H7 (cell line): ENCODE measurements at regions not wholly inside any gene's neighbourhood (a gene's known extent, or its start where the extent isn't known, plus 50 kb on each side); places are given as distances from the start of the nearest gene placed in this dataset.
A peak's percentile ranks its signal among the peaks of the same experiment; 100 is the strongest.
"Not testable (repeated sequence)": the region's sequence is repeated elsewhere in the genome, so short reads cannot be mapped to it uniquely, and the experiment has no call there.

Source experiments
- DNase-seq: peaks from one replicate; pipeline ENCODE4 v3.0.0; 2012
- H3K27me3 ChIP-seq: 2 replicates; pipeline ENCODE4 v1.6.0; 2011; ENCODE audit warnings: mild to moderate bottlenecking, low read length; ENCODE audit not compliant: control insufficient read depth, insufficient read depth
- H3K36me3 ChIP-seq: replicated peaks from 2 replicates; pipeline ENCODE4 v1.5.1; 2011; ENCODE audit warnings: low read length; ENCODE audit not compliant: control insufficient read depth, insufficient read depth
- H3K4me3 ChIP-seq: 2 replicates; pipeline ENCODE4 v1.5.1; 2011; ENCODE audit warnings: low read depth, mild to moderate bottlenecking, control low read depth, low read length, moderate library complexity; ENCODE audit not compliant: insufficient read depth

DNA sequence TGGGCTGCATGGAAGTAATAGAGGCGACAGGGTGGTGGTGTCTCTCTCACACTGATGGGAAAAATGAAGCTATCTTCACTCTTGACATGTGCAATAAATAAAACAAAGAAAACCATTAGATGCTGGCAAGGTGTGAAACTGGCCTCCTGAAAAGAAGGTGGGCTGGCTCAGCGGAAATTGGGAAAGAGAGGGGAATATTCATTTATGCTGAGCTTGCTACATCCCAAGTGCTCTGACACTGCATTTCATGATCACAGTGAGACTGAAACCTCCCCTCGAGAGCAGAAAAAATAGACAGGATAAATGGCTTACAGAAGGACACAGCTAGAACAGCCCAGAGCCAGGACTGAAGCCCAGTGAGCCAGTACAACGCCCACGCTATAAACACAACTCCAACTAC is 112.1 kb upstream of the SMLR1 start:
- Histone ChIP-seq H3K4me3 (no peak overlapping the region), H3K27me3 (no peaks in the 10 kb centered on the region), H3K36me3 (no peaks in the 10 kb centered on the region)
- DNase-seq: no peak

DNA sequence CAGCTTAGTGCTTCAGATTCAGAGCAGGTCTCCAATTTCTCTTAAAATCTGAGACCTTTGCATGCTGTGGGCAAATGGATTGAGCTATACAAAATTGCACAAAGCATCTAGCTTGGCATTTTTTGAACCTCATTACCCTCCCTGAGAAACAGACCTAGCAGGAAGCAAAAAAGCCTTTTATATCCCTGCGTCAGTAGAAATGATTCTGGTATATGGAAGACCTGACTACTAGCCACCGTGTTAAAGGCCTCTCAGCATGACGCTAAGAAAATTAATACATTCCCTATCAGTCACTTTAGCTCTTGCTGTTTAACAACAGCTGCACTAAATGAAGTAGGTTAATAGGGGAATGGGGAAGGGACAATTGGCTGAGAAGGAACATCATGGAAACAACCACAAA is 110.7 kb upstream of the SMLR1 start:
- DNase-seq: no peak
- Histone ChIP-seq H3K36me3 (no peaks in the 10 kb centered on the region), H3K27me3 (no peaks in the 10 kb centered on the region), H3K4me3 (no peak overlapping the region)

DNA sequence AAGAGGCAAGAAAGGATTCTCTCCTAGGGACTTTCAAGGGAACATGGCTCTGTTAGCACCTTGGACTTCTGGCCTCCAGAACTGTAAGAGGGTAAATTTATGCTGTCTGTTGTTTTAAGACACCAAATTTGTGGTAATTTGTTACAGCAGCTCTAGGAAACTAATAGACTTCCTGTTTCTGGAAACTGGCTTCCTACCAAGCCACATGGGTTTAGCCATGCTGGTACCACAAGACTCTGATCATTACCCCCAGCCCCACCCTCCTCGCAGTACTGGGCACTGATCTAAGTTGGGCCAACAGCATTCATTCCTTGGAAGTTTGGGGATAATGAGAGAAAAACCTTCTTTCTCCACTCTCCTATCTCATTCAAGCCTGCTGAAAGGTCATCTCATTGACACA is 109.5 kb upstream of the SMLR1 start:
- no peak overlapping the region for H3K4me3 ChIP-seq
- no peaks in the 10 kb centered on the region for H3K36me3 ChIP-seq
- no peaks in the 10 kb centered on the region for H3K27me3 ChIP-seq
- no peak for DNase-seq

DNA sequence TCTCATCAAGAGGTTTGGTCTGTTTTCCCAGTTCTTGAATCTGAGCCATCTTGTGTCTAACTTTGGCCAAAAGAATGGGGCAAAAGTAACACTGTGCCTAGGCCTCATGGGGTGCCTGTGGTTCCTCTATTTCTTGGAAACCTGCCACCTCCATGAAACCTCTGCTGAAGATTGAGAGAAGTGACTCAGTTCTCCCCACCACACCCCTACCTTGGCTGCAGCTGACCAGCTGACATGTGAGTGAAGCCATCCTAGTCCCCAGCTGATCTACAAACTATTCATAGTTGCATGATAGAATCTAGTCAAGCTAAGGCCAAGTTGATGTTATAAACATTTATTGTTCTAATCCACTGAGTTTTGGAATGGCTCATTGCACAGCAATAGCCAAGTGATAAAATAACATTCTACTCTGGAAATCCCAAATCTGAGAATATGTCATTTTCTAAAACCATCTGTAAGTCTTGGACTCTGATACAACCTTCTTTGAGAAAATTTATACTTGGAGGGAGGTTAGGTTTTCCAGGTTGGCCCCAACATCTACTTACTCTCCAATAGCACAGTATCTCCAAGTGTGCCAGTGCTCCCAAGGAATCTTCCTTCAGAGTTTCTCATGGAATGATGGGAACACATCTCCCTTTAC is 107.0 kb upstream of the SMLR1 start:
- Histone ChIP-seq H3K27me3 (no peaks in the 10 kb centered on the region), H3K36me3 (no peaks in the 10 kb centered on the region), H3K4me3 (no peak overlapping the region)
- no peak for DNase-seq

DNA sequence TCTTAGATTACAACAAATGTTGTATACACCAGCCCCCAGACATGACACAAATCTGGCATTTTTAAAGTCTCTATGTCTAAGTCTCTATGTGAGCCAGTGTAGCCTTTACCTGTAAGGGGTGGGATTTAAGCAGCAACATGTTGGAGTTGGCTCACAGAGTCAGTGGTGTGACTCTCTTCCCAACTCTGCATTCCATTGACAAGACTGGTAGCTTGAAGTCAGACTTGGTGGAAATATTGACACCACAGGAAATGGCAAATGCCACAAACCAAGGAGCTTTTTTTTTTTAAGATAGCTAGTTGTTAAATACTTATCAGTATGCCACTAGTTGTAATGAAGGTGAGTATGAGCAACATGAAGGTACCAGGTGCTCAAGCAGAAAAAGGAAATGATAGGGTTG is 103.1 kb upstream of the SMLR1 start:
- Histone ChIP-seq H3K4me3 (no peak overlapping the region), H3K36me3 (no peaks in the 10 kb centered on the region), H3K27me3 (no peaks in the 10 kb centered on the region)
- DNase-seq: no peak

DNA sequence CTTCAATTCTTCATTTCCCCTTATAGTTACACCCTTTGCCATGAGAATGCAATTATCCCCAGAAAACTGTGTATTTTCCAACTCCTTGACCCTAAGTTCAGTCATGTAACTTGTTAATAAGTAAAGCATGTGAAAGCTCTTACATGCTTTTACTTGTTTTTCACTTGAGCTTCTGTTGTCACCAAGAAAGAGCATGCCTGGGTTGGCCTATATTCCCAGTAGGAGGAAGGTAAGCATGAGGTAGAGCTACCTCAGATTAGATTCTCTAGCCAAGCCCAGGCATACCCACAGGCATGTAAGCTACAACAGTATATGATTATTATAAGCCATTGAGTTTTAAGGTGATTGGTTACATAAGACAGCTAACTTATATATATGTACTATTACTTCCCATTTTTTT is 101.7 kb upstream of the SMLR1 start:
- Histone ChIP-seq H3K27me3 (no peaks in the 10 kb centered on the region), H3K4me3 (no peak overlapping the region)
- DNase-seq: no peak

DNA sequence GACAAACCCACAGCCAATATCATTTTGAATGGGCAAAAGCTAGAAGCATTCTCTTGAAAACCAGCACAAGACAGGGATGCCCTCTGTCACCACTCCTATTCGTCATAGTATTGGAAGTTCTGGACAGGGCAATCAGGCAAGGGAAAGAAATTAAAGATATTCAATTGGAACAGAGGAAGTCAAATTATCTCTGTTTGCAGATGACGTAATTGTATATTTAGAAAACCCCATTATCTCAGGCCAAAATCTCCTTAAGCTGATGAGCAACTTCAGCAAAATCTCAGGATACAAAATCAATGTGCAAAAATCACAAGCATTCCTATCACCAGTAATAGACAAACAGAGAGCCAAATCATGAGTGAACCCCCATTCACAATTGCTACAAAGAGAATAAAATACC is 99.1 kb upstream of the SMLR1 start:
- DNase-seq, H3K27me3 ChIP-seq, H3K4me3 ChIP-seq, H3K36me3 ChIP-seq: not testable (repeated sequence)

More for the DNA sequence above, 101.7 kb upstream of the SMLR1 start:
- H3K36me3 ChIP-seq: no peaks in the 10 kb centered on the region

DNA sequence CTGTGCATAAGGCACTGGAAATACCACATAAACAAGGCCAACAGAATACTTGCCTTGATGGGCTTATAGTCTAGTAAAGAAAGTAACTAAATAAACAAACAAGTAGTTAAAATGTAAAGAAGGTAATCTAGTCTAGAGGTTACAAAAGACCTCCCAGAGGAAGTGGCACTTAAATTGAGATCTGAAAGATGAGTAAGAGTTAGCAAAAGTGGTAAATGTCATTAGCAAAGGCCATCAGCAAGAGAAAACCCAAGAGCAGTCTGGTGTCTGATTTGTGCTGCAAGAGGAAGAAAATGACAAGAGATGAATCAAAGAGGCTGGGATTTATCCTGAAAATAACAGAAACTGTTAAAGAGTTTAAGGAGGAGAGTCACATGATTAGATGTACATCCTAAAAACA is 96.6 kb upstream of the SMLR1 start:
- no peaks in the 10 kb centered on the region for H3K36me3 ChIP-seq
- H3K4me3 ChIP-seq: no peak overlapping the region
- no peak for DNase-seq
- no peaks in the 10 kb centered on the region for H3K27me3 ChIP-seq

DNA sequence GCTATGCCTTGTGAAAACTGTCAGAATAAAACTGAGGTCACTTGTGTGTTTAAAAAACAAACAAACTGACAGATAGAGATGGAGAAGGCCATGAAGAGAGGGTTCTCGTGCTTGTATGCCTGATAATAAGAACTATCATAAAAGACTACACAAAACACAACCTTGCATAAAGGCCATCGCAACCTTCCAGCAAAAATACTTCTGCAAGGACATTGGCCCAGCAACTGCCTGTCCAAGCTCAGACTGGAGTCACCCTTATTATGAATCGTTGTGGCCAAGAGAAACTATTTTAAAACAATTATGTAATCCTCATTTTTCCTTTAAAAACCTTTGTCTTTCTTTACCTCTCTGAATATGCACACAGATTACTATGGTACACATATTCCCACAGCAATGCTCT is 93.0 kb upstream of the SMLR1 start:
- Histone ChIP-seq H3K27me3 (no peaks in the 10 kb centered on the region), H3K4me3 (no peak overlapping the region), H3K36me3 (no peaks in the 10 kb centered on the region)
- DNase-seq: no peak

DNA sequence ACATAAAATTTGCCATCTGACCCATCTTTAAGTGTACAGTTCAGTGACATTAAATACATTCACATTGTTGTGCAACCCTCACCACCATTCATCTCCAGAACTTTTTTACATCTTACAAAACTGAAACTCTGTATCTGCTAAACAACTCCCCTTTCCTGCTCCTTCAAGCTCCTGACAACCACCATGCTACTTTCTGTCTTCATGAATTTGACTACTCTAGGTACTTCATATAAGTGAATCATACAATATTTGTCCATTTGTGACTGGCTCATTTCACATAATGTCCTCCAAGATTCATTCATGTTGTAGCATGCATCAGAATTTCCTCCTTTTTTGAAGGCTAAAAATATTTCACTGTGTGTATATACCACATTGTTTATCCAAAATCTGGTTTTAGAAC is 86.9 kb upstream of the SMLR1 start:
- H3K36me3 ChIP-seq: no peaks in the 10 kb centered on the region
- no peak for DNase-seq
- H3K4me3 ChIP-seq: no peak overlapping the region
- H3K27me3 ChIP-seq: no peaks in the 10 kb centered on the region

DNA sequence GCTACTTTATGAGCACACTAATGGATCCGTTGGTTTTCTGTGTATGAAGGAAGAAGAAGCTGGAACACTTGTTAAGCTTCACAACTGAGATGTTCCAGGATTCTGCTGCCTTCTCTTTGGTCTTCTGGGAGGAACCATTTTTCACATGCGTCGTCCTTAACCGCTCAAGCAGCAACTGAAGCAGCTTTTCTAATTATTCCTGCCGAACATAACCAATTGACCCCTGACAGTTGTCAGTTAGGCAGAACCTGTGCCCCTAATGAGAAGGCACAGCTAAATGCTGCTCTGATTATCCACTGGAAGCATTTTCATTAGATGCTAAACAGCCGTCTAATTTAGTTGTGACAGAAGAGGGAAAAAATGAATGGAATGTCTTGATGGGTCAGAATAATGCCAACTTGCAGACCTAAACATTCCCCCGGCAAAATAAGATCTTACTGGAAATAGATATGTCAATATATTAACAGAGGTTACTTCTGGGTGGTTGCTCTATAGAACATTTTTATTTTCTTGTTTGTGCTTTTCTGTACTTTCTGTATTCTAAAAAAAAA is 85.0 kb upstream of the SMLR1 start:
- no peaks in the 10 kb centered on the region for H3K27me3 ChIP-seq
- DNase-seq: no peak
- no peaks in the 10 kb centered on the region for H3K36me3 ChIP-seq
- no peak overlapping the region for H3K4me3 ChIP-seq

DNA sequence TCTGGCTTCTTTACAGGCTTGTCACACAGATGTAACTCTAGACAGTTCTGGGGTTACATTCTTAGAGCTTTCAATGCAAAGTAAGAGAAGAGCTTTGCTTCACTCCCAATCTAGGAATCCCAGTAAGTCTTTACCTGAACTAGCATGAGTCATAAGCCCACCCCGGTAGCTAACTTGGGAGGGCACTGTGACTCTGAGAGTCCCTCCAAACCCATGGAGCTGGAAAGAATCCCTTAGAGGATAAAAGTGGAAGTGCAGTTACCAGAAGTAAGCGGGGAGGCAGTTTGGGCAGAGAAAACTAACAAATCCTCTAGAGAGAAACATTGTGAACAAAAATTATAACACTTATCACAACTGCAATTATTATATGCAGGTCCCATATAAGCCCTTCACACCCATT is 84.0 kb upstream of the SMLR1 start:
- peak; percentile 66 for DNase-seq
- H3K4me3 ChIP-seq: no peak overlapping the region
- H3K36me3 ChIP-seq: no peaks in the 10 kb centered on the region
- no peaks in the 10 kb centered on the region for H3K27me3 ChIP-seq

DNA sequence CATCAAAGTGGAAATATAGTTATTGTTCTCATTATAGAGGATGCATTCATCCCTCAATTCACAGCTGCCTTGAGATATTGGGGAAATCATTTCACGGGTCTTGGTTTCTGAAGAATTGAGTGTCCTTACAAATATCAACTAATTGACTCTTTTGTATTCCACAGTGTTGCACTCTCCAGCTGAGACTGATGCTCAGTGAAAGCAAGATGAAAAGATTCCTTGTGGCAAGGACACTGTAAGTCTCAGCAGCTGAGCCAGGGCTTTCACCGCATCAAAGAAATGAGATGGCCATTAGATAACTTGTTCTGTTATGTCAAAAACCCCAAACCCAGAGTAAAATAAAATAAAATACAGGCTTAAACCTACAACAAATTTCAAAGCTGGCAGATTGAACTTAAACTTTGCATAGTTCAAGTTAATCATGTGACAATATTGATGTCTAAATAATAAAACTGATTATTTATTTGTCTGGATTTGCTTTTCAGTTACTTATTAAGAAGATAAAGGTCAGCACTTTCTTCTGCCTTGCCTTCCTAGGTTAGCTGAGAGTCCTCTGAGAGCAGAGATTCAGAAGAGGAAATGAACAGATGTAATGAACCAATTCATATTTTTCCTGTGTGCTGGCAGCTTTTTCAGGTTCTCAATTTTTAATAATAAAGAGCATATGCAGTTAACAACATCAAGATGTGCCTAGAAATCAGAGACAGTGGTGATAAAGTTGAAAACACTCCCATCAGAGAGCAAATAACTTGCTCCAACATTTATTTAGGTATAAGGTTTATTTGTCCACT is 82.4 kb upstream of the SMLR1 start:
- H3K36me3 ChIP-seq: no peaks in the 10 kb centered on the region
- no peak overlapping the region for H3K4me3 ChIP-seq
- DNase-seq: no peak
- no peaks in the 10 kb centered on the region for H3K27me3 ChIP-seq

DNA sequence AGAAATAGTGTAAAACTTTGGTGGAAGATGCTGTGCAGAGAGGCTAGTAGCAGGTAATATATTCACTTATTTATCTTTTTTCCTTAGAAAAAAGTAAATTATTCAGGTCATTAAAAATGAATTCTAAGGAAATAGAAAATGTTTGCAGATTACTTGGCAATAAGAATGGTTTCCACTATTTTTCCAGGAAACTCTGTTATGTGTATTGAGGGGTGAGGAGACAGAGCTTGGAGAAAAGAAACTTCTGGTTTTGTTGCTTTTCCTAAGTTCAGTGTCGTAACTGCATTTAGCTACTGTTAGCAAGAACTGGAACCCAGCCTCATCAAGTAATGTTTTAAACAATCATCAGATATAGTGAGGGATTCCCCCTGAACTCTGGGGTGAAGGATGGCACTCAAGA is 79.2 kb upstream of the SMLR1 start:
- no peaks in the 10 kb centered on the region for H3K27me3 ChIP-seq
- H3K4me3 ChIP-seq: no peak overlapping the region
- no peak for DNase-seq
- no peaks in the 10 kb centered on the region for H3K36me3 ChIP-seq

DNA sequence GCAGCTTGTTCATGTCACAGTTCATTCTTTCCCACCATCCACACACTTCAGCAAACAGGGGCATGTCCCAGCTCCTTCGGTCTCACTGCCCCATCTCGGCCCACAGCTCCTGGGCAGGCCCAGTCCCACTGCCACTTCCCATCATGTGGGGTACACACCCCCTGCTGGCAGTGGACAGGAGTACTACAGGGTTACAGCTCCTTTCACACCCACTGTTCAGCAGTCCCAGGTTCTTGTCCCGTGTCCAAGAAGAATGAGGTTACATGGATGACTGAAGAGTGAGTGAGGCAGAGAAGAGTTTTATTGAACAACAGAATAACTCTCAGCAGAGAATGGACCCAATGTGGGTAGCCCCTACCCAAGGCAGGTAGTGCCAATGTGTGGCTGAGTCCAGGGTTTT is 77.8 kb upstream of the SMLR1 start:
- Histone ChIP-seq H3K27me3 (no peaks in the 10 kb centered on the region), H3K4me3 (no peak overlapping the region), H3K36me3 (no peaks in the 10 kb centered on the region)
- DNase-seq: no peak
